HEK293 (cell line): ENCODE measurements at regions not wholly inside any gene's neighbourhood (a gene's known extent, or its start where the extent isn't known, plus 50 kb on each side); places are given as distances from the start of the nearest gene placed in this dataset.

Source experiments
- HOXA7 ChIP-seq: sonication (generic); formaldehyde crosslinking; IDR thresholded peaks from 2 replicates; pipeline ENCODE4 v1.8.1; 2022; ENCODE audit warnings: missing genetic modification reagents, borderline replicate concordance
- MYNN ChIP-seq: fragments of 450-650 bp; formaldehyde crosslinking; IDR thresholded peaks from 2 replicates; pipeline ENCODE4 v1.5.1; 2016; ENCODE audit warnings: missing biosample characterization, missing genetic modification characterization, borderline replicate concordance
- YY1 ChIP-seq: fragments of 450-650 bp; formaldehyde crosslinking; IDR thresholded peaks from 2 replicates; pipeline ENCODE4 v1.5.1; 2018; ENCODE audit warnings: missing biosample characterization, missing genetic modification characterization
- ZNF121 ChIP-seq: fragments of 450-650 bp; formaldehyde crosslinking; IDR thresholded peaks from 2 replicates; pipeline ENCODE4 v1.5.1; 2016; ENCODE audit warnings: missing biosample characterization, missing genetic modification characterization
- ZNF138 ChIP-seq: fragments of 450-650 bp; formaldehyde crosslinking; IDR thresholded peaks from 2 replicates; pipeline ENCODE4 v1.5.1; 2016; ENCODE audit warnings: missing biosample characterization, missing genetic modification characterization, borderline replicate concordance
- ZNF292 ChIP-seq: fragments of 450-650 bp; formaldehyde crosslinking; IDR thresholded peaks from 2 replicates; pipeline ENCODE4 v1.5.1; 2016; ENCODE audit warnings: low read depth, missing biosample characterization, missing genetic modification characterization, borderline replicate concordance
- ZNF416 ChIP-seq: fragments of 450-650 bp; formaldehyde crosslinking; IDR thresholded peaks from 2 replicates; pipeline ENCODE4 v1.5.1; 2016; ENCODE audit warnings: missing biosample characterization, missing genetic modification characterization
- TF ChIP-seq, protein P1 (sequence below): fragments of 450-650 bp; formaldehyde crosslinking; IDR thresholded peaks from 2 replicates; pipeline ENCODE4 v1.5.1; 2016; ENCODE audit warnings: missing biosample characterization, missing genetic modification characterization
- TF ChIP-seq, protein P2 (sequence below): fragments of 450-650 bp; formaldehyde crosslinking; IDR thresholded peaks from 2 replicates; pipeline ENCODE4 v1.5.1; 2016; ENCODE audit warnings: missing biosample characterization, missing genetic modification characterization
- TF ChIP-seq, protein P3 (sequence below): fragments of 450-650 bp; formaldehyde crosslinking; conservative IDR thresholded peaks from 2 replicates; pipeline ENCODE4 v1.5.1; 2016; ENCODE audit warnings: low read depth, missing biosample characterization, missing genetic modification characterization

DNA sequence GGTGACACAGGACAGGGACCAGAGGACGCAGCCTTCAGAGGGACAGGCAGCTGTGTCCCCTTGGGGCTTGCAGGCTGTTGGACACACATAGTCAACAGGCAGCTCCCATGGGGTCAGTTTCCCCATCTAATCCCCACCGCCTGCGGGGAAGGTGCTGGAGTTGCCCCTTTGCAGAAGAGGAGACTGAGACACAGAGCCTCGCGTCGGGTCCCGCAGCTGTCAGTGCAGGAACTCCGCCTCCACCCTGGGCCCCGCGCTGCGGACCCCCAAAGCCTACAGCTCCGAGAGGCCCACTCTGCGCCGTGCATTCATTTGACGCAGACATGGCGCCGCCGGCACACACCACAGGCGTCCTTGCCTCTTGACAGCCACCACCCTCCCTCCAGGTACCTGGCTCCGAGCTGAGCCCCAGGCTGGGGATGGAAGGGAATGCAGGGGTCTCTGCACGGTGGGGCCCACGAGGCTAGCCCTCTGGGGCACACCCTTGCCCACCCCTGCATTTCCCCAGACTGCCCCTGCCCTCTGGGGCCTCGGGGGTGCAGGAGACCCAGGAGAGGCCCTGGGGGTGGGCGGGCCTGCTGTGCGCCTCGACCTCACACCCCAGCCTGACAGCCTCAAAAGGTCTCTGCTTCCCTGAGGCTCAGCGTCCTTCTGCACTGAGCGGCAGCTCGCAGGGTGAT, 88.5 kb upstream of the ACTRT2 start:
- TF ChIP-seq, protein P1, sequence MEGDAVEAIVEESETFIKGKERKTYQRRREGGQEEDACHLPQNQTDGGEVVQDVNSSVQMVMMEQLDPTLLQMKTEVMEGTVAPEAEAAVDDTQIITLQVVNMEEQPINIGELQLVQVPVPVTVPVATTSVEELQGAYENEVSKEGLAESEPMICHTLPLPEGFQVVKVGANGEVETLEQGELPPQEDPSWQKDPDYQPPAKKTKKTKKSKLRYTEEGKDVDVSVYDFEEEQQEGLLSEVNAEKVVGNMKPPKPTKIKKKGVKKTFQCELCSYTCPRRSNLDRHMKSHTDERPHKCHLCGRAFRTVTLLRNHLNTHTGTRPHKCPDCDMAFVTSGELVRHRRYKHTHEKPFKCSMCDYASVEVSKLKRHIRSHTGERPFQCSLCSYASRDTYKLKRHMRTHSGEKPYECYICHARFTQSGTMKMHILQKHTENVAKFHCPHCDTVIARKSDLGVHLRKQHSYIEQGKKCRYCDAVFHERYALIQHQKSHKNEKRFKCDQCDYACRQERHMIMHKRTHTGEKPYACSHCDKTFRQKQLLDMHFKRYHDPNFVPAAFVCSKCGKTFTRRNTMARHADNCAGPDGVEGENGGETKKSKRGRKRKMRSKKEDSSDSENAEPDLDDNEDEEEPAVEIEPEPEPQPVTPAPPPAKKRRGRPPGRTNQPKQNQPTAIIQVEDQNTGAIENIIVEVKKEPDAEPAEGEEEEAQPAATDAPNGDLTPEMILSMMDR, result no peak
- no peak for TF ChIP-seq ZNF121 (tag by site-specific recombination)
- TF ChIP-seq MYNN (tag by site-specific recombination), result no peak
- no peak for TF ChIP-seq ZNF416 (tag by site-specific recombination)
- TF ChIP-seq YY1 (tag by site-specific recombination), result no peak
- TF ChIP-seq HOXA7 (CRISPR knock-in tag), result no peak
- TF ChIP-seq, protein P2, sequence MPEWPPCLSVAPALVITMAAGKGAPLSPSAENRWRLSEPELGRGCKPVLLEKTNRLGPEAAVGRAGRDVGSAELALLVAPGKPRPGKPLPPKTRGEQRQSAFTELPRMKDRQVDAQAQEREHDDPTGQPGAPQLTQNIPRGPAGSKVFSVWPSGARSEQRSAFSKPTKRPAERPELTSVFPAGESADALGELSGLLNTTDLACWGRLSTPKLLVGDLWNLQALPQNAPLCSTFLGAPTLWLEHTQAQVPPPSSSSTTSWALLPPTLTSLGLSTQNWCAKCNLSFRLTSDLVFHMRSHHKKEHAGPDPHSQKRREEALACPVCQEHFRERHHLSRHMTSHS (tag by site-specific recombination), result no peak
- no peak for TF ChIP-seq ZNF292 (tag by site-specific recombination)
- TF ChIP-seq, protein P3, sequence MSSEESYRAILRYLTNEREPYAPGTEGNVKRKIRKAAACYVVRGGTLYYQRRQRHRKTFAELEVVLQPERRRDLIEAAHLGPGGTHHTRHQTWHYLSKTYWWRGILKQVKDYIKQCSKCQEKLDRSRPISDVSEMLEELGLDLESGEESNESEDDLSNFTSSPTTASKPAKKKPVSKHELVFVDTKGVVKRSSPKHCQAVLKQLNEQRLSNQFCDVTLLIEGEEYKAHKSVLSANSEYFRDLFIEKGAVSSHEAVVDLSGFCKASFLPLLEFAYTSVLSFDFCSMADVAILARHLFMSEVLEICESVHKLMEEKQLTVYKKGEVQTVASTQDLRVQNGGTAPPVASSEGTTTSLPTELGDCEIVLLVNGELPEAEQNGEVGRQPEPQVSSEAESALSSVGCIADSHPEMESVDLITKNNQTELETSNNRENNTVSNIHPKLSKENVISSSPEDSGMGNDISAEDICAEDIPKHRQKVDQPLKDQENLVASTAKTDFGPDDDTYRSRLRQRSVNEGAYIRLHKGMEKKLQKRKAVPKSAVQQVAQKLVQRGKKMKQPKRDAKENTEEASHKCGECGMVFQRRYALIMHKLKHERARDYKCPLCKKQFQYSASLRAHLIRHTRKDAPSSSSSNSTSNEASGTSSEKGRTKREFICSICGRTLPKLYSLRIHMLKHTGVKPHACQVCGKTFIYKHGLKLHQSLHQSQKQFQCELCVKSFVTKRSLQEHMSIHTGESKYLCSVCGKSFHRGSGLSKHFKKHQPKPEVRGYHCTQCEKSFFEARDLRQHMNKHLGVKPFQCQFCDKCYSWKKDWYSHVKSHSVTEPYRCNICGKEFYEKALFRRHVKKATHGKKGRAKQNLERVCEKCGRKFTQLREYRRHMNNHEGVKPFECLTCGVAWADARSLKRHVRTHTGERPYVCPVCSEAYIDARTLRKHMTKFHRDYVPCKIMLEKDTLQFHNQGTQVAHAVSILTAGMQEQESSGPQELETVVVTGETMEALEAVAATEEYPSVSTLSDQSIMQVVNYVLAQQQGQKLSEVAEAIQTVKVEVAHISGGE, result no peak
- TF ChIP-seq ZNF138, result no peak
